ENCODE measurements at regions not wholly inside any gene's neighbourhood (a gene's known extent, or its start where the extent isn't known, plus 50 kb on each side); places are given as distances from the start of the nearest gene placed in this dataset.

- DNase-seq, result no peak
Measured at GRCh38 chr3:118550556-118550955, 484.1 kb downstream of the IGSF11 start.

GRCh38 chr3:118554148-118554838 is 480.4 kb downstream of the IGSF11 start:
- no peak for DNase-seq

- DNase-seq, result no peak
Measured at GRCh38 chr3:118556983-118557382, 477.7 kb downstream of the IGSF11 start.

- no peak for DNase-seq
Measured at GRCh38 chr3:118557513-118557912, 477.1 kb downstream of the IGSF11 start.

GRCh38 chr3:118559286-118559685 is 475.4 kb downstream of the IGSF11 start:
- no peak for DNase-seq

- DNase-seq, result no peak
Measured at GRCh38 chr3:118564800-118565199, 469.8 kb downstream of the IGSF11 start.

GRCh38 chr3:118573912-118574311 is 460.7 kb downstream of the IGSF11 start:
- no peak for DNase-seq

- DNase-seq, result no peak
Measured at GRCh38 chr3:118577055-118577777, 457.4 kb downstream of the IGSF11 start.

- DNase-seq, result no peak
Measured at GRCh38 chr3:118578559-118578958, 456.1 kb downstream of the IGSF11 start.

GRCh38 chr3:118587037-118587741 is 447.5 kb downstream of the IGSF11 start:
- DNase-seq, result no peak

GRCh38 chr3:118587847-118588246 is 446.8 kb downstream of the IGSF11 start:
- no peak for DNase-seq

- no peak for DNase-seq
Measured at GRCh38 chr3:118593277-118593670, 441.4 kb downstream of the IGSF11 start.

- DNase-seq, result no peak
Measured at GRCh38 chr3:118597184-118597583, 437.5 kb downstream of the IGSF11 start.

GRCh38 chr3:118607915-118608820 is 426.5 kb downstream of the IGSF11 start:
- no peak for DNase-seq

- no peak for DNase-seq
Measured at GRCh38 chr3:118618247-118619040, 416.2 kb downstream of the IGSF11 start.

- DNase-seq, result no peak
Measured at GRCh38 chr3:118626453-118626852, 408.2 kb downstream of the IGSF11 start.

- peak; percentile 46 for DNase-seq
Measured at GRCh38 chr3:118628704-118629341, 405.8 kb downstream of the IGSF11 start.

GRCh38 chr3:118629821-118630220 is 404.8 kb downstream of the IGSF11 start:
- no peak for DNase-seq

- DNase-seq, result no peak
Measured at GRCh38 chr3:118635711-118636110, 398.9 kb downstream of the IGSF11 start.

- DNase-seq, result no peak
Measured at GRCh38 chr3:118636841-118637240, 397.8 kb downstream of the IGSF11 start.

GRCh38 chr3:118637846-118638245 is 396.8 kb downstream of the IGSF11 start:
- DNase-seq, result no peak

Data from activated CD4-positive, alpha-beta T cell treated with anti-CD3 and anti-CD28 coated beads for 48 hours (primary cell).